Activated T-helper 1 cell treated with anti-CD3 and anti-CD28 coated beads, Interleukin-12 subunit alpha, Interleukin-12 subunit beta, Interleukin-2, Interleukin-4 antibody, amounts not matched to agents 30 ng/mL and 10 ng/mL and 1 ng/mL, durations not matched to agents 14 hours and 24 hours and 36 hours (primary cell): ENCODE measurements at regions not wholly inside any gene's neighbourhood (a gene's known extent, or its start where the extent isn't known, plus 50 kb on each side); places are given as distances from the start of the nearest gene placed in this dataset.
"Not testable (repeated sequence)": the region's sequence is repeated elsewhere in the genome, so short reads cannot be mapped to it uniquely, and the experiment has no call there.

ENCODE experiments used
- DNase-seq: peaks from one replicate; pipeline ENCODE4 v3.0.0; 2021; ENCODE audit warnings: low spot score
- H3K27ac Mint-ChIP-seq: one replicate; pipeline ENCODE4 v1.8.0; 2021; ENCODE audit warnings: mild to moderate bottlenecking, mixed read lengths
- H3K27me3 Mint-ChIP-seq: one replicate; pipeline ENCODE4 v1.8.0; 2022; ENCODE audit warnings: mild to moderate bottlenecking, moderate library complexity, mixed read lengths; ENCODE audit not compliant: insufficient read depth
- H3K36me3 Mint-ChIP-seq: one replicate; pipeline ENCODE4 v1.8.0; 2021; ENCODE audit warnings: low read depth, mixed read lengths
- H3K4me1 Mint-ChIP-seq: one replicate; pipeline ENCODE4 v1.8.0; 2021; ENCODE audit warnings: low read depth, mixed read lengths
- H3K4me3 Mint-ChIP-seq: one replicate; pipeline ENCODE4 v1.8.0; 2021; ENCODE audit warnings: mild to moderate bottlenecking, moderate library complexity, mixed read lengths
- H3K9me3 Mint-ChIP-seq: one replicate; pipeline ENCODE4 v1.8.0; 2021; ENCODE audit warnings: mixed read lengths
- intact Hi-C: fragments of 100-400 bp; cut with micrococcal nuclease; formaldehyde crosslinking; loops from one replicate; pipeline ENCODE4 v1.15.1; 2024

DNA sequence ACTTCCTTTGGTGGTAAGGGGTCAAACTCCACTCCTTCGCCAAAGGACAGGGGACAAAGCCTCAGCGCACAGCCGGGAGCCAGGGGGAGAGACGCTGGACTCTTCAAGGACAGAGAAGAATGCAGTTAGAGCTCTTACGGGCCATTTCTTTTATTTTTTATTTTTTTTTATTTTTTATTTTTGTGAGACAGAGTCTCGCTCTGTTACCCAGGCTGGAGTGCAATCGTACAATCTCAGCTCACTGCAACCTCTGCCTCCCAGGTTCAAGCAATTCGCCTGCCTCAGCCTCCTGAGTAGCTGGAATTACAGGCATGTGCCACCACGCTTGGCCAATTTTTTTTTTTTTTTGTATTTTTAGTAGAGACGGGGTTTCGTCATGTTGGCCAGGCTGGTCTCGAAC, 93.2 kb upstream of the RPH3AL start, which contains the start of gene RFLNB:
Gene RFLNB (minus strand): TSS at position 101 of the 400 bp plus-strand sequence.
- peaks cover 27% of the 10 kb centered on the region for H3K4me1 Mint-ChIP-seq
- DNase-seq, intact Hi-C loops, H3K9me3 Mint-ChIP-seq, H3K27me3 Mint-ChIP-seq: not testable (repeated sequence)
- H3K27ac Mint-ChIP-seq = peak within 1 kb of the TSS; percentile 79
- H3K36me3 Mint-ChIP-seq = peaks cover 44% of the 10 kb centered on the region
- H3K4me3 Mint-ChIP-seq = peak within 1 kb of the TSS; percentile 80

DNA sequence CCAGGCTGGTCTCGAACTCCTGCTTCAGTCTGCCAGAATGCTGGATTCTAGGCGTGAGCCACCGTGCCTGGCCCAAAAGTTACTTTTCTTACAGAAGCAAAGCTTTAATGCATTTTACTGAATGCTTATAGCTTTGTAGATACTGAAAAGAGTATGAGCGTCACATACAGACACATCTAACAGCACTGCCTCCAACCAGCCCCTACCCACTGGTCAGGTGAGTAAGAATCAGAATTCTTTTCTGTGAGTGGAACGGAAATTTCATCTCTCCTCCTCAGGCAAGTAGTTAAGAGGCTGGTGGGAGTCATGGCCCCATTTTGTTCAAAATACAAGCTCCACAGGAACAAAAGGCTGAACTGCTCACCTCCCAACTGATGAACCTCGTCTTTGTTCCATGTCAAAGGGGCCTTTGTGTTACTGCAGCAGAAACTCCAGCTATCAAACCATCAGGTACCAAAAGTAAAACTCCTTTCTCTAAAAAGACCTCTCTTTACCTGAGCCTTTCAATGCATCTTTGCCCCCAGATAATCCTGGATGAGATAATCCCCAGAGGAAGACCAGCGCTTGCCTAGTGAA, 92.4 kb upstream of the RPH3AL start:
- Mint-ChIP-seq H3K36me3 (peaks cover 50% of the 10 kb centered on the region), H3K9me3 (no peaks in the 10 kb centered on the region), H3K4me3 (no peak overlapping the region), H3K4me1 (peaks cover 27% of the 10 kb centered on the region), H3K27me3 (no peaks in the 10 kb centered on the region), H3K27ac (peak overlapping the region; percentile 73)
- DNase-seq = no peak
- intact Hi-C loops = no loop called here

DNA sequence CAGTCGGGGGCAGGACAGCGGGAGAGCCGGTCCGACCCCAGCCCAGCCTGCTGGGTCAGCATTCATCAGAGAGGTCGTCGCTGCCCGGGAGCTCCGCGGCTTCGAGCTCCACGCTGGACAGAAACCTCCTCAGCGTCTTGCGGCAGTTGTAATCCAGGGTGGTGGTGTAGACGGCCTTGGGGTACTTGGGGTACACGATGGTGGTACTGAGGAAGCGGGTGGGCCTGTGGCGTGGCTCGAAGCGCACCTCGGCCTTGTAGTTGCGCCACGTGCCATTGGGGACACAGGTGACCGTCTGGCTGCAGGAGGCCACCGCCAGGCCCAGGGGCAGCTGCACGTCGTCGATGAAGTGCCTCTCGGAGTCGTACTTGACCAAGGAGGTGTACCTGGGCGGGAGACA, 90.5 kb upstream of the RPH3AL start:
- no peaks in the 10 kb centered on the region for H3K27me3 Mint-ChIP-seq
- H3K4me3 Mint-ChIP-seq = no peak overlapping the region
- no peak for DNase-seq
- intact Hi-C loops = no loop called here
- peaks cover 27% of the 10 kb centered on the region for H3K4me1 Mint-ChIP-seq
- peaks cover 65% of the 10 kb centered on the region for H3K36me3 Mint-ChIP-seq
- peaks cover 2% of the 10 kb centered on the region for H3K9me3 Mint-ChIP-seq
- no peak overlapping the region for H3K27ac Mint-ChIP-seq

DNA sequence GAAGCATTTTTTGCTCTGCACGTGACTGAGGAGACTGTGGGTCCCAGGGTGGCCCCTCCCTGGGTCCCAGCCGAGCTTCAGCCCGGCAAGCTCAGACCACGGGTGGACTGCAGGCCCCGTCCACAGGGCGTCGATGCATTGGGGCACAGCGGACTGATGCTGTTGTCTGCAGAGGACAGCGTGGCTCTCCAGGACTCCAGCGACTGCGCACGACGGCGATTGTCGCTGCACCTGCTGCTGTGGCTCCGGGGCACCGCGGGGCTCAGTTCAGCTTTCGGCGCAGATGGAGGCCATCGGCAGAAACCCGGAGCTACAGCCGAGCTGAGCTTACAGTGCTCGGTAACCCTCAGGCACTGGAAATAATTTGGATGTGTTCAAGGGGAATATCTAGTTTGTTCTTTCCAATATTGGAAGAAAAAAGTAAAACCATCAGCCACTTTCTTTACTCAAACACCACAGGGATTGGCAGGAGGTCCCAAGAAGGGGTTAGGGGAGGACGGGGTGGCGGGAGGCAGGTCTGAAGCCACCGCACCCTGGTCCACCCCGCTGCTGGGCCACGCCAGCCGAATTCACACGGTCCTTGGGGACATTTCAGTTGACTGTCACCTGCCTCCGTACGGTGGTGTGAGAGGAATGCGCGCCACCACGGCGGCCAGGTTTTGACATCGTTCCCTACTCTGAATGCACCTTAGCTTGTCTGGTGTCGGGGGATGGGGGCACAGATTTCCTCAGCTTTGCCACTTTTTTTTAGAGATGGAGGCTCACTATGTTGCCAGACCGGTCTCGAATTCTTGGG, 88.7 kb upstream of the RPH3AL start:
- H3K4me1 Mint-ChIP-seq = peaks cover 10% of the 10 kb centered on the region
- no peak for DNase-seq
- no peak overlapping the region for H3K4me3 Mint-ChIP-seq
- H3K36me3 Mint-ChIP-seq = peaks cover 63% of the 10 kb centered on the region
- H3K27me3 Mint-ChIP-seq = no peaks in the 10 kb centered on the region
- peaks cover 16% of the 10 kb centered on the region for H3K9me3 Mint-ChIP-seq
- no peak overlapping the region for H3K27ac Mint-ChIP-seq
- intact Hi-C loops = no loop called here

GRCh38 chr17:438191-438590, 85.6 kb upstream of the RPH3AL start:
- DNase-seq = no peak
- H3K27me3 Mint-ChIP-seq = no peaks in the 10 kb centered on the region
- intact Hi-C loops = no loop called here
- peaks cover 53% of the 10 kb centered on the region for H3K36me3 Mint-ChIP-seq
- H3K4me1 Mint-ChIP-seq = no peaks in the 10 kb centered on the region
- H3K27ac Mint-ChIP-seq = no peak overlapping the region
- H3K9me3 Mint-ChIP-seq = peaks cover 25% of the 10 kb centered on the region
- no peak overlapping the region for H3K4me3 Mint-ChIP-seq

DNA sequence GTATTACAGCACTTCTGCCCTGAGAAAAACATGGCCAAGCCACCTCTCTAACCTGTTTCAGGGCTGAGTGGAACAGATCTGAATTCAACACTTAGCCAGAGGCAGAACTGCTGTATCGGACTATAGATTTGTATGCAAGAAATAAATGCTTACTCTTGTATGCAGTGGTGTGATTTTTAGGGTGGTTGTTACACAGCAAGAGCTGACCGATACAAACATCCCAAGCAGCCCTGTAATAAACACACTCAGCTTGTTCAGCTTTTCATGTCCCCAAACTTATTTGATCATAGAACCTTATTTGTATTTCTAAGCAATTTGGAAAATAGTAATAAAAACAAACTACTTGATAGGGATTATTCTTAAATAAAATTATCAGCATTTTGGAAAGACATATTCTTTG, 84.9 kb upstream of the RPH3AL start:
- intact Hi-C loops = no loop called here
- Mint-ChIP-seq H3K9me3 (peaks cover 25% of the 10 kb centered on the region), H3K27ac (no peak overlapping the region), H3K27me3 (no peaks in the 10 kb centered on the region), H3K4me1 (no peaks in the 10 kb centered on the region), H3K36me3 (peaks cover 46% of the 10 kb centered on the region), H3K4me3 (no peak overlapping the region)
- no peak for DNase-seq

- no peak overlapping the region for H3K27ac Mint-ChIP-seq
- peaks cover 41% of the 10 kb centered on the region for H3K36me3 Mint-ChIP-seq
- H3K9me3 Mint-ChIP-seq = peaks cover 25% of the 10 kb centered on the region
- no peaks in the 10 kb centered on the region for H3K4me1 Mint-ChIP-seq
- H3K4me3 Mint-ChIP-seq = no peak overlapping the region
- intact Hi-C loops = no loop called here
- DNase-seq = no peak
- H3K27me3 Mint-ChIP-seq = no peaks in the 10 kb centered on the region
These were observed 84.0 kb upstream of the RPH3AL start for GRCh38 chr17:436571-436970.

GRCh38 chr17:432471-432870, 79.9 kb upstream of the RPH3AL start:
- peaks cover 12% of the 10 kb centered on the region for H3K36me3 Mint-ChIP-seq
- DNase-seq, H3K27me3 Mint-ChIP-seq, H3K4me1 Mint-ChIP-seq, intact Hi-C loops, H3K4me3 Mint-ChIP-seq, H3K27ac Mint-ChIP-seq: not testable (repeated sequence)
- peaks cover 43% of the 10 kb centered on the region for H3K9me3 Mint-ChIP-seq

DNA sequence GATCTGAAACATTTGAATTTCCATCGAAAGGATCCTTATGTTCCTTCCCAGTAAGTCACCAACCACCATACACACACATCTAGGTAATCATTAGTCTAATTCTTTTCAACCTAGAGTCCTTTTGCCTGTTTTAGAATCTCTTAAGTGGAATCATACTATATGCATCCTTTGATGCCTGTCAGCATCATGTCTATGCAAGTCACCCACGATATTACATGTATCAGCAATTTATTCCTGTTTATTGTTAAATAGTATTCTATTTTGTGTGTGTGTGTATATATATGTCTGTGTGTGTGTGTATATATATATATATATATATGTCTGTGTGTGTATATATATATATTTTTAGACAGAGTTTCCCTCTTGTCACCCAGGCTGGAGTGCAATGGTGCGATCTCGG, 78.9 kb upstream of the RPH3AL start:
- H3K36me3 Mint-ChIP-seq = peaks cover 3% of the 10 kb centered on the region
- intact Hi-C loops = no loop called here
- H3K4me1 Mint-ChIP-seq = no peaks in the 10 kb centered on the region
- H3K27me3 Mint-ChIP-seq = no peaks in the 10 kb centered on the region
- H3K4me3 Mint-ChIP-seq = no peak overlapping the region
- H3K9me3 Mint-ChIP-seq = peaks cover 34% of the 10 kb centered on the region
- H3K27ac Mint-ChIP-seq = no peak overlapping the region
- no peak for DNase-seq

GRCh38 chr17:429589-429988, 77.0 kb upstream of the RPH3AL start:
- Mint-ChIP-seq H3K4me1 (no peaks in the 10 kb centered on the region), H3K27me3 (no peaks in the 10 kb centered on the region), H3K27ac (no peak overlapping the region), H3K4me3 (no peak overlapping the region), H3K9me3 (peaks cover 25% of the 10 kb centered on the region), H3K36me3 (no peaks in the 10 kb centered on the region)
- no peak for DNase-seq
- intact Hi-C loops = no loop called here

DNA sequence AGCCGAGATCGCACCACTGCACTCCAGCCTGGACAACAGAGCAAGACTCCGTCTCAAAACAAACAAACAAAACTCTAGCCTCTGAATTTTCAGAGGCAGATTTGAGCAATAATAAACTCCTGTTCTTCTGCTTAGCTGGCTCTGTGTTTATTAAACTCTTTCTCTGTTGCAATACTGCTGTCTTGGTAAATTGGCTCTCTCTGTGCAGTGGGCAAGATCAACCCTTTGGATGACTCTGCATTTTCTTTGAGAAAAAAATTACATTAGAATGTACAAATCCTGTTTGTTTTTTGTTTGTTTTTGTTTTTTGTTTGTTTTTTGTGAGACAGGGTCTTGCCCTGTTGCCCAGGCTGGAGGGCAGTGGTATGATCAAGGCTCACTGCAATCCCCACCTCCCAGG, 75.8 kb upstream of the RPH3AL start:
- no peak overlapping the region for H3K27ac Mint-ChIP-seq
- DNase-seq = no peak
- intact Hi-C loops = no loop called here

GRCh38 chr17:427891-428290, 75.3 kb upstream of the RPH3AL start:
- Mint-ChIP-seq H3K36me3 (no peaks in the 10 kb centered on the region), H3K27me3 (no peaks in the 10 kb centered on the region), H3K4me3 (no peak overlapping the region), H3K9me3 (peaks cover 25% of the 10 kb centered on the region), H3K4me1 (no peaks in the 10 kb centered on the region), H3K27ac (peak overlapping the region; percentile 6)
- intact Hi-C loops = no loop called here
- no peak for DNase-seq

More for the DNA sequence above, 75.8 kb upstream of the RPH3AL start:
- Mint-ChIP-seq H3K4me3 (no peak overlapping the region), H3K9me3 (peaks cover 25% of the 10 kb centered on the region), H3K4me1 (no peaks in the 10 kb centered on the region), H3K27me3 (no peaks in the 10 kb centered on the region), H3K36me3 (no peaks in the 10 kb centered on the region)

GRCh38 chr17:427327-427726, 74.7 kb upstream of the RPH3AL start:
- Mint-ChIP-seq H3K4me1 (no peaks in the 10 kb centered on the region), H3K27me3 (no peaks in the 10 kb centered on the region), H3K27ac (no peak overlapping the region), H3K4me3 (no peak overlapping the region), H3K9me3 (peaks cover 25% of the 10 kb centered on the region), H3K36me3 (no peaks in the 10 kb centered on the region)
- DNase-seq = no peak
- intact Hi-C loops = no loop called here
